Ovary (tissue), 7 donors: ENCODE measurements at regions not wholly inside any gene's neighbourhood (a gene's known extent, or its start where the extent isn't known, plus 50 kb on each side); places are given as distances from the start of the nearest gene placed in this dataset.
"Not testable (repeated sequence)": the region's sequence is repeated elsewhere in the genome, so short reads cannot be mapped to it uniquely, and the experiment has no call there.

Source experiments
- DNase-seq, 5 donors: peaks; one replicate each; pipeline ENCODE4 v3.0.0-alpha.2; 2019 to 2020
- H3K27ac ChIP-seq, 2 donors: fragments of 200-600 bp; one replicate each; pipeline versions ENCODE4 v1.5.1 to v1.8.0; 2019 to 2022
- H3K27me3 ChIP-seq: fragments of 200-600 bp; one replicate; pipeline ENCODE4 v1.8.0; 2022
- H3K36me3 ChIP-seq: fragments of 200-600 bp; sonication (generic); one replicate; pipeline ENCODE4 v1.5.1; 2019
- H3K4me1 ChIP-seq: one replicate; pipeline ENCODE4 v1.8.1; 2013; ENCODE audit warnings: mild to moderate bottlenecking, moderate library complexity; ENCODE audit not compliant: insufficient read depth
- H3K4me3 ChIP-seq: fragments of 200-600 bp; sonication (generic); one replicate; pipeline ENCODE4 v1.5.1; 2017
- H3K9me3 ChIP-seq, 2 donors: fragments of 200-600 bp in 1 of 2; sonication (generic) in 1 of 2; one replicate each; pipeline versions ENCODE4 v1.5.1 to v1.8.1; 2013 to 2019; ENCODE audit warnings: mild to moderate bottlenecking in 1 of 2, moderate library complexity in 1 of 2
- CTCF ChIP-seq, 3 donors: fragments of 450-650 bp in 2 of 3; fragments of 200-600 bp in 1 of 3; IDR thresholded peaks; one replicate each; pipeline versions ENCODE4 v1.5.1 to v1.8.0; 2016 to 2022; ENCODE audit warnings: antibody characterized with exemption in 3 of 3, mild to moderate bottlenecking in 1 of 3
- EP300 ChIP-seq: sonication (generic); formaldehyde crosslinking; IDR thresholded peaks from one replicate; pipeline ENCODE4 v1.6.1; 2017; ENCODE audit warnings: antibody characterized with exemption
- POLR2A ChIP-seq: fragments of 450-650 bp; IDR thresholded peaks from one replicate; pipeline ENCODE4 v1.6.1; 2017; ENCODE audit warnings: antibody characterized with exemption, mild to moderate bottlenecking, moderate library complexity
- WGBS, 3 donors: extraction: QIAGEN DNeasy Blood & Tissue Kit in 1 of 3; methylation state at CpG; one replicate each; pipeline versions ENCODE4 v1.1.5 to v1.1.7; 2013 to 2017; 5-methylcytosine and 5-hydroxymethylcytosine counted together
- intact Hi-C, 4 donors: fragments of 100-400 bp; cut with DNase I; formaldehyde crosslinking; loops; one replicate each; pipeline versions ENCODE4 v1.11.0 to v1.15.1; 2022 to 2023
- donor health status: DM: no; HTN: no; CAD: no; lungs with moderate emphysema.
- donor health status: DM: no; HTN: no; CAD: no.
- donor health status: Bipolar disorder and iron deficiency.
- donor health status: DM: no; HTN: no; CAD: no.
- donor health status: DM: yes; HTN: yes; CAD: no.

GRCh38 chr5:104015765-104016164 lies 453.2 kb upstream of the NUDT12 start:
- 86 to 90% (median 87%) methylated on average over 2 of the region's 2 CpGs for WGBS, 3 donors
- Histone ChIP-seq H3K36me3 (no peaks in the 10 kb centered on the region), H3K4me1 (no peaks in the 10 kb centered on the region), H3K27ac (no peak overlapping the region), H3K27me3 (no peaks in the 10 kb centered on the region), H3K4me3 (no peak overlapping the region), H3K9me3 (no peaks in the 10 kb centered on the region)
- intact Hi-C loops, result no loop called here
- TF ChIP-seq POLR2A, result no peak
- no peak for TF ChIP-seq CTCF (IDR thresholded peaks at IDR 0.05)
- TF ChIP-seq EP300, result no peak
- DNase-seq, result no peak

DNA sequence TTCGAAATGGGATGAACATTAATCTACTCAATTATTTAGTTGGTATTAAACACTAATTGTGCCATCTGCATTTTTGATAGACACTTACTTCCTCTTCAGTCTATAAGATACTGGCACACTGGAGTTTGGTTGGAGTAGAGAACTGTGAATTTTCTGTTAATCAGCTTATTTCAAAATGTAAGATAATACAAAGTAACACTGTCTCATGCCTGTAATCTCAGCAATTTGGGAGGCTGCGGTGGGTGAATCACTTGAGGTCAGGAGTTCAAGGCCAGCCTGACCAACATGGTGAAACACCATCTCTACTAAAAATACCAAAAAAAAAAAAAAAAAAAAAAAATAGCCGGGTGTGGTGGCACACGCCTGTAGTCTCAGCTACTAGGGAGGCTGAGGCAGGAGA lies 440.2 kb upstream of the NUDT12 start:
- H3K4me1 ChIP-seq, H3K36me3 ChIP-seq, intact Hi-C loops, H3K4me3 ChIP-seq, H3K27me3 ChIP-seq, H3K27ac ChIP-seq, H3K9me3 ChIP-seq, DNase-seq: not testable (repeated sequence)
- 57 to 74% (median 61%) methylated on average over 4 of the region's 4 CpGs for WGBS, 3 donors

DNA sequence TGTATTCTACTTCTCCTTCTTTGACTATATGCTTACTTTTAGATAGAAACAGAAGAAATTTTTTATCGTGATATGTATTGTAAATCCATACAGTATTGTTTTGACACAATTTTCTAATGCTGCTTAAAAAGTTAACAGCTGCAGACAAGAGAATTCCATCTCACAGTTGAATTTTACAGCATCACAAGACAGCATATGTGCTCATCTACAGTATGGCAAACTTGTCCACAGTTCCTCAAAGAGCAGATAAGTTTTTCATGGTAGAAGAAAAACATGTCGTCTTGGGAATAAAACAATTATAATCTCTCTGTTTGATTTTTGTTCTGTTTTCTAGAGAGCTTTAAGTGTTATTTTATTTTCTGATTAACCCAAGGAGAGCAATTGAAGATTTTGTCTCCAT lies 438.5 kb upstream of the NUDT12 start:
- H3K4me1 ChIP-seq, result no peaks in the 10 kb centered on the region
- no peaks in the 10 kb centered on the region for H3K27me3 ChIP-seq
- H3K27ac ChIP-seq, result no peak overlapping the region
- WGBS, 3 donors, result 54 to 64% (median 57%) methylated on average over 2 of the region's 2 CpGs
- DNase-seq, result no peak
- no peaks in the 10 kb centered on the region for H3K36me3 ChIP-seq
- intact Hi-C loops, result no loop called here
- TF ChIP-seq POLR2A (no peak), CTCF (IDR thresholded peaks at IDR 0.05) (no peak), EP300 (no peak)
- no peak overlapping the region for H3K4me3 ChIP-seq
- H3K9me3 ChIP-seq, result no peaks in the 10 kb centered on the region

GRCh38 chr5:103993031-103993430 lies 430.4 kb upstream of the NUDT12 start:
- Histone ChIP-seq H3K27me3 (no peaks in the 10 kb centered on the region), H3K9me3 (no peaks in the 10 kb centered on the region), H3K4me3 (no peak overlapping the region), H3K4me1 (no peaks in the 10 kb centered on the region), H3K27ac (no peak overlapping the region), H3K36me3 (no peaks in the 10 kb centered on the region)
- no peak for DNase-seq
- intact Hi-C loops, result no loop called here
- 61 to 69% (median 62%) methylated on average over 1 of the region's 1 CpG for WGBS, 3 donors
- TF ChIP-seq CTCF (IDR thresholded peaks at IDR 0.05) (no peak), EP300 (no peak), POLR2A (no peak)

GRCh38 chr5:103990064-103990463 lies 427.5 kb upstream of the NUDT12 start:
- no peaks in the 10 kb centered on the region for H3K4me1 ChIP-seq
- intact Hi-C loops, result no loop called here
- H3K27me3 ChIP-seq, result no peaks in the 10 kb centered on the region
- WGBS, 3 donors, result 58 to 92% (median 79%) methylated on average over 4 of the region's 4 CpGs
- H3K9me3 ChIP-seq, result no peaks in the 10 kb centered on the region
- H3K4me3 ChIP-seq, result no peak overlapping the region
- no peak for TF ChIP-seq EP300
- TF ChIP-seq CTCF (IDR thresholded peaks at IDR 0.05), result no peak
- no peak for TF ChIP-seq POLR2A
- H3K27ac ChIP-seq, result no peak overlapping the region
- no peak for DNase-seq
- H3K36me3 ChIP-seq, result no peaks in the 10 kb centered on the region
